Cerebellar cortex (tissue), 1 donor: ENCODE measurements at regions not wholly inside any gene's neighbourhood (a gene's known extent, or its start where the extent isn't known, plus 50 kb on each side); places are given as distances from the start of the nearest gene placed in this dataset.
A peak's percentile ranks its signal among the peaks of the same experiment; 100 is the strongest.

ENCODE experiments used
- DNase-seq: peaks from one replicate; pipeline ENCODE4 v3.0.0-alpha.2; 2015; ENCODE audit warnings: low spot score

DNA sequence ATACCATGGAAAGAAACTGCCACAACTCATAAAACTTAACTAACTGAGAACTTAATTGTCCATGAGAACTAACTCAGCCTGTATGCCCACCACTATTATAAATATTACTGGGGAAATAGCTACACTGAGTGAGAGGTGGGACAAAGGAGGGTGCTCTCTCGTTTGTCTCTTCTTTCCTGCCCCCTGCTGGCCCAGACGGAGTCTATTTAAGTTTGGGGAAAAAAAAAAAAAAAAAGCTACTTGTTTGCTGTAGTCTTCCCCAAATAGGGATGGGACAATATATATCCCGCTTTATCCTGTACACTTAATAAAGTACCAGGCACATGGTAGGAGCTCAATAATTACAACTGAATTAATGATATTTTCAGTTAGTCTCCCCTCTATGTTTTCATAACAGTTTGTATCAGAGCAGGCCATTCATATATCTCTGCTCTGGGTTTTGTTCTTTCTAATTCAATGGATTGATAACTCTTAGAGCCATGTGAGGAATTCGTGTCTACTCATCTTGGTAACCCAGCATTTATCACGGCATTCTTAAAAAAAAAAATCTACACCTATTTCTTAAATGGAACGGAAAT, 647.6 kb upstream of the PKDCC start:
- DNase-seq = peak; percentile 21

GRCh38 chr2:41405441-41405840, 642.4 kb upstream of the PKDCC start:
- DNase-seq = no peak

DNA sequence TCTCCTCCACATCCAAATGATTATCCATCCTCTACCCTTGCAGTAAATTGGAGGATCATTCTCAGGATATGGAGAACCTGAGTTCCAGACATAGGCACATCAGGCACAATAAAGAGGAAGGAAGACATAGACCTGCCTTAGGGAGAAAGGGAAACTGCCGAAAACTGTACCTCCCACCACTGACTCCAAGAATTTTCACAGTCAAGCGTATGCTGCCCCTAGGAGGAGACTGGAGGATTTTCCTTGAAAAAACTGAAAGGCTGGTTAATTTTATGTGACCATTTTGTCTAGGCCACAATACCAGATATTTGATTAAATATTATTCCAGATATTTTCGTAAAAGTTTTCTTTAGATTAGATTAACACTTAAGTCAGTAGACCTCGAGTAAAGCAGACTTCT, 638.5 kb upstream of the PKDCC start:
- no peak for DNase-seq

GRCh38 chr2:41410011-41410410, 637.8 kb upstream of the PKDCC start:
- DNase-seq = no peak

DNA sequence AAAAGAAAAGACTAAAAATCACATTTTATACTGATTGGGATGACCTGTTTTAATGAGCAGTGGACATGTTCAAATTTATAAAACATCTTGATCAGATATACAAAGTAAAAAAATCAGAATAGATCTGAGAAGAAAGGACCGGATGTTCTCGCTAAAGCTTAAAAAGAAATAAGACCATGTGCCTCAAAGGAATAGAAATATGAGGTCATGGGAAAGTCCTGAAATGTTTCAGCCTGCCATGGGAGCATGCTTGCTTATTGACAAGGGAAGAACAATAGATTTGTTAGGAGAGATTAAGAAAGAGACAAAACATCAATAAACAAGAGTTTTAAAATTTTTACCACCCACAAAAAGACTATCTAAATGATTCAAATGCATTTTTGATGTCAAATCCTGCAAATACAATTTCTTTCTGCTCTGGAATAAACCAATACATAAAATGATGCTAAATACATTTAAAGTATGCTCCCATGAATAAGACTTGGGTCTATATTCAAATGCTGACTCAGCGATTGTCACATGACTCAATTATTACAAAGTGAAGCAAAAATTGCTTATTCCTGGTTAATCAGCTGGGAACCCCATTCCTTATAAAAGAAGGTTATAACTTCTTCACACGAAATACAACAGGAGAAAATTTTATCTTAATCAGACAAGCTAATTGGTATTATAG, 633.9 kb upstream of the PKDCC start:
- DNase-seq = no peak

DNA sequence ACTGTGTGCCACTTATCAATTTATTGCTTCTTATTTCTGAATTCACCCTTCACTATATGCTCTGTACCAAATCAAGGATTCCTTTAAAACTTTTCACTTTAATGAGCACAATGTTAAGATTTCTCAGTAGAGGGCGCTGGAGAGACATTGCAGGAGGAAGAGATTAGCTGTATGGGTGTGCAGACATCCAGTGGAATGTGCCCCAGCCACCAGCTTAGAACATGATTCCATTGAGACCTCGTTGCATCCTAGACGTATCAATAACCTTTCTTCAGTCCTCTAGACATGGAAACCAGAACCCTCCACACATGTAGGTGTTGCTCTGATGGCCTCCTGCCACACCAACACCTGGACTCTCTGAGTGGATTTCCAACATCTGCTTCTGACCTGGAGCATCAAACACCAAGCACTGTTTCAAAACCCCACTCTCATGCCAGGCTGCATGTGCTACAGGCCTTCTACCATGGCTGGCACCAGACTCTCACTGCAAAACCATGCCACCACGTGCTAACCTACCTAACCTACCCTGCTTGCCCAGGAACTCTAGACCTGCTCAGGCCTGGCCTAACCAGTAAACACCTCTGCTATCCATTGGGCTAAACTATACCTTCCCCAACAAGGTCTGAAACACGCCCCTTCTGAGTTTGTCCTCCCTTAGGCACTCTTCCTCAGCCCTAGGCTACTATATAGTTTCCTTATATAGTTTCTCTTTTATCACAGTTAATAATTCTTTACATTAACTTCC, 633.2 kb upstream of the PKDCC start:
- peak; percentile 35 for DNase-seq

GRCh38 chr2:41417511-41417910, 630.3 kb upstream of the PKDCC start:
- DNase-seq = no peak

DNA sequence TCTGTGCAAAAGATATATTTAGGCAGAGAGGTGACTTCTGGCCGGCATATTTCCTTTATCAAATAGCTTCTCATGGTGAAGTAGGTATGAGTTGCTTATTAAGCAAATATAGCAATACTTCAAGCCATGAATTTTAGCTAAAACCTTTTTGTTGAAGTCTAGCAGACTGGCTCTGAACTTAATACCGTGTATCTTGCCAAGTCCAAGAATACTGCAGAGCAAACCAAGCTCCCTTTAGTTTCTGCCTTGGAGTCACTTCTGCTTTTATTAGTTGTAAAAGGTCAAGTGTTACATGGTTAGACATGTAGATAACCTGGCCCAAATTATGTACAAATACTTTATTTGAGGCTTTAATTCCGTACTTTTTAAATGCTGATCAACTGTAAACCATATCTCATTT, 627.6 kb upstream of the PKDCC start:
- no peak for DNase-seq

DNA sequence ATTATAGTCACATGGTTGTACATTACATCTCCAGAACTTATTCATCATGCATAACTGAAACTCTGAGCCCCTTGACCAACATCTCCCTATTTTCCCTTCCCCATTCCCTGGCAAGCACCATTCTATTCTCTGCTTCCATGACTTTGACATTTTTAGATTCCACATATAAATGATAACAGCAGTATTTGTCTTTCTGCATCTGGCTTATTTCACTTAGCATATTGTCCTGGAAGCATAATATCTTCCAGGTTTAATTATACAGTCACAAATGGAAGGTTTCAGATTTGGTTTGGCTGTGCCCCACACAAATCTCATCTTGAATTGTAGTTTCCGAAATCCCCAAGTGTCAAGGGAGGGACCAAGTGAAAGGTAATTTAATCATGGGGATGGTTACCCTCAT, 626.9 kb upstream of the PKDCC start:
- no peak for DNase-seq

DNA sequence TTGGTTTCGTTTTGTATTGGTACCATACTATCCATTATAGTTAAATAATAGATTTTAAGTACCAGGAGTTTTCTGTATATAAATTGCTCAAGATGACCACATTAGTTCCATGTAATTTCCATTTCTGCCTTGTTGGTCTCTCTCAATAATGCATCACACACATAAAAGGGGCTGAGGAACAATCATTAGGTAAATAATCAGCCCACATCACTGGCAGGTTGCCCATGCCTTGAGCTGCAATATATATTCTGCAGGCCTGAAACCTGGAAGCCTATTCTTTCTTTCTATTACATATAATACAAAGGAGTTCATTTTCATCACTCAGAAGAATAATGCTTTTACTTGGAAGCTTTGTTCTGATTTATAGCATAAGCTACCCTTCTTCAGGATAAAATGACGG, 616.1 kb upstream of the PKDCC start:
- DNase-seq = no peak

DNA sequence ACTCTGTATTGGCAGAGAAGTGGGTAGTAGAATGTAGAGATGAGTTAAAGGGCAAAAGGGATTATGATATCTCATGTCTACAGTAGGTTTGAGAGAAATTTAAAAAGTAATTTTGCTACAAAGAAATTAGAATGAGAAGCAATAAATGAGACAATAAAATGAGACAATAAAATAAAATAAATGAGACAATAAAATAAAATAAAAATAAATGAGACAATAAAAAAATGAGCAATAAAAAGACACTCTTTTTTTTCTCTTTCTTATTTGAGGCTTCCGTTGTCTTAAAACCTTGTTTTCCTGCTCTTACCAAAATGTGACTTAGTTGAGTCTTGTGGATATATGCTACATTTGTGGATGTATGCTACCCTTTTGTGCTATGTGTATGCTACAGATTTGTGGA, 615.4 kb upstream of the PKDCC start:
- DNase-seq = no peak

- DNase-seq = no peak
These were observed 612.8 kb upstream of the PKDCC start for GRCh38 chr2:41434991-41435390.

- no peak for DNase-seq
These were observed 605.9 kb upstream of the PKDCC start for GRCh38 chr2:41441958-41442357.

- no peak for DNase-seq
These were observed 602.0 kb upstream of the PKDCC start for GRCh38 chr2:41445865-41446264.

DNA sequence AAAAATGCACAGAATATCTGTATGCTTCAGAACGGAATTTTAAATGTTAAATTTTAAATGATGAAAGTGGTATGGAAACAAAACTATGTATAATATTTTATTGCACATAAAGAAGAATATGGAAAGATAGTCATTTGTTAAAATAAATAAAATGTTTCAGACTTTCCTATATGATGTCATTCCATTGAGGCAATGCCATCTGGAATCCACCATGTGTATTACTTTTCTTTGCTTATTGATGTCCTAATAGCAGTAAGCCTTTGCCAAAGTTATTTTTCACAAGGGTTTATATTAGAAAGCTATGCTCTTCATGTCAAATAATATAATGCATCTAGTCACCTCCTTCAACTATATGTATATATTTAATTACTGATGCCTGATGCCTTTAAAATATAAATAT, 601.6 kb upstream of the PKDCC start:
- DNase-seq = no peak

- no peak for DNase-seq
These were observed 599.6 kb upstream of the PKDCC start for GRCh38 chr2:41448221-41448620.

GRCh38 chr2:41457026-41457425, 590.8 kb upstream of the PKDCC start:
- no peak for DNase-seq

DNA sequence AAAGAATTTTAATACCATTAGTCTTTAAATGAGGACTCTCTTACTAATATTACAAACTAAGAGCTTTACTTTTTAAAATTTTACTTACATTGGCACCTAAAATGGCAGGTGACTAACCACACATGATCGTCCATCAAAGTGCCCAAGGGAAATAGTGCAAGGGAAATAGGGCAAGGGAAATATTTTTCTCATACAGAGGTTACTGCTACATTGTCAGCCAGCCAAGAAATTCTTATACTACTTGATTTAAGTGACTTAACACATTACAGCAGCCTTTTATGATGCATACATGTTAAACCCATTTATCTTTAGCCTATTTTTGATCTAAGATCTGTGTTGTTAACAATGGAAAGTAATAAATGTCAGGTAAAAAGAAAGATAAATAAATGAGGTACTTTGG, 587.2 kb upstream of the PKDCC start:
- DNase-seq = no peak

- DNase-seq = no peak
These were observed 583.4 kb upstream of the PKDCC start for GRCh38 chr2:41464395-41464794.

GRCh38 chr2:41475959-41476358, 571.9 kb upstream of the PKDCC start:
- DNase-seq = no peak

GRCh38 chr2:41482659-41483058, 565.2 kb upstream of the PKDCC start:
- no peak for DNase-seq

- no peak for DNase-seq
These were observed 564.6 kb upstream of the PKDCC start for GRCh38 chr2:41483226-41483625.

DNA sequence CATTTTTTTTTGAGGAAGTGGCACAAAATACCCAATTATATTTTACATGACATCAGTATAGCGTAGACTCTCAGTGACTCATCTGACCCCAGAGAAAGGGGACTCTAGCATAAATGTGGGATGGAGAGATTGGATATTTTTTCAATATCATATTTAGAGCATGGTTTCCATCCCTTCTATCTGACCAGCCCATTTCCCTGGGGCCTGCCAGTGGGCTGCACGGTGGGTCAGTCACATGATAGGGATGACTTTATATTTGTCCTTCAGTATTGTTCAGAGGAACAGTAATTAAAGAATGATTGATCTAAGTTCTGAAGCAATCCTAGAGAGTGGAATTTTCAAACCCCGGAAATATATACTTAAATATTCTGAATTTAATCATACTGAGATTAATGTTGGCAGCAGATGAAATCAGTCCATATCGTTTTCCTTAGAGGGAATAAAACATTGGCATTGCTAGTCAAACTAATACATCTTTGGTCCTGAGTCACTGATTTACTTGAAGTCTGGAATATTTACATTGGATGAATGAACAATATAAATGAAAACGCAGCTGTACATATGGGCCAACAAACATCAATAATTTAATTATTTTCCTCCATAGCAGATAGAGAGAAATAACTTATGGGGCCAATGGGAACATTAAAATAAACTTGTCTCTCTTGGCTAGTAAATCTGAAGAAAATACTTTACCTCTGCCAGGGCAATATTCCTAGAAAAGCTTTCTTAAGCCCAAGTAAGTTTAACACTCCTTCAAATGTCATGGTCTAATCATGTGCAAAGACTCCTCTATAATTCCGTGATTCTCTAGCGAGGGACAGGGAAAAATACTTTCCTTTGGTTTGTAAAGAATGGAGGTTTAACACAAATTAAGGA, 563.6 kb upstream of the PKDCC start:
- no peak for DNase-seq
